Loucy (cell line): ENCODE measurements at regions not wholly inside any gene's neighbourhood (a gene's known extent, or its start where the extent isn't known, plus 50 kb on each side); places are given as distances from the start of the nearest gene placed in this dataset.

Experiments used
- H2AFZ ChIP-seq: fragments of 200-600 bp; sonication (generic); 2 replicates; pipeline ENCODE4 v1.6.0; 2016; ENCODE audit warnings: antibody characterized with exemption, mild to moderate bottlenecking, low read length, moderate library complexity
- H3F3A ChIP-seq: fragments of 200-600 bp; 2 replicates; pipeline ENCODE4 v1.6.0; 2016; ENCODE audit warnings: antibody characterized with exemption, low read depth, mild to moderate bottlenecking
- H3K27me3 ChIP-seq: fragments of 200-600 bp; sonication (generic); 2 replicates; pipeline ENCODE4 v1.6.1; 2014; ENCODE audit warnings: low read length, mild to moderate bottlenecking; ENCODE audit not compliant: insufficient read depth, poor library complexity, severe bottlenecking
- H3K36me3 ChIP-seq: fragments of 200-600 bp; sonication (generic); 2 replicates; pipeline ENCODE4 v1.6.1; 2016; ENCODE audit warnings: low read length; ENCODE audit not compliant: insufficient read depth
- H3K4me1 ChIP-seq: fragments of 200-600 bp; sonication (generic); 2 replicates; pipeline ENCODE4 v1.5.1; 2014; ENCODE audit warnings: low read length, mild to moderate bottlenecking; ENCODE audit not compliant: insufficient read depth, poor library complexity, severe bottlenecking
- H3K4me2 ChIP-seq: fragments of 200-600 bp; sonication (generic); 2 replicates; pipeline ENCODE4 v1.6.0; 2014; ENCODE audit warnings: antibody characterized with exemption, low read length, low read depth, mild to moderate bottlenecking; ENCODE audit not compliant: poor library complexity, severe bottlenecking
- H3K4me3 ChIP-seq: fragments of 200-600 bp; sonication (generic); 2 replicates; pipeline ENCODE4 v1.5.1; 2014; ENCODE audit warnings: low read length, mild to moderate bottlenecking, mixed read lengths; ENCODE audit not compliant: poor library complexity, severe bottlenecking
- H3K79me2 ChIP-seq: fragments of 200-600 bp; sonication (generic); 2 replicates; pipeline ENCODE4 v1.6.1; 2014; ENCODE audit warnings: low read length; ENCODE audit not compliant: insufficient read depth
- H3K9ac ChIP-seq: fragments of 200-600 bp; sonication (generic); 2 replicates; pipeline ENCODE4 v1.6.0; 2014; ENCODE audit warnings: mild to moderate bottlenecking, low read depth, low read length, moderate library complexity; ENCODE audit not compliant: poor library complexity, severe bottlenecking
- H3K9me2 ChIP-seq: fragments of 200-600 bp; sonication (generic); replicated peaks from 2 replicates; pipeline ENCODE4 v1.6.1; 2016; ENCODE audit warnings: low read depth, low read length, mixed read lengths
- H3K9me3 ChIP-seq: fragments of 200-600 bp; sonication (generic); 2 replicates; pipeline ENCODE4 v1.6.1; 2014; ENCODE audit warnings: mild to moderate bottlenecking, antibody characterized with exemption, low read length, low read depth; ENCODE audit not compliant: insufficient read depth
- H4K20me1 ChIP-seq: fragments of 200-600 bp; sonication (generic); 2 replicates; pipeline ENCODE4 v1.6.0; 2014; ENCODE audit warnings: antibody characterized with exemption, low read length, mild to moderate bottlenecking; ENCODE audit not compliant: insufficient read depth, poor library complexity, severe bottlenecking
- EZH2phosphoT487 ChIP-seq: fragments of 200-600 bp; IDR thresholded peaks from 2 replicates; pipeline ENCODE4 v1.6.1; 2018; ENCODE audit warnings: antibody characterized with exemption, mild to moderate bottlenecking, moderate library complexity, borderline replicate concordance
- TF ChIP-seq, protein P1 (sequence below): fragments of 200-600 bp; sonication (generic); conservative IDR thresholded peaks from 2 replicates; pipeline ENCODE4 v1.5.1; 2014; ENCODE audit warnings: mild to moderate bottlenecking, antibody characterized with exemption, low read length

DNA sequence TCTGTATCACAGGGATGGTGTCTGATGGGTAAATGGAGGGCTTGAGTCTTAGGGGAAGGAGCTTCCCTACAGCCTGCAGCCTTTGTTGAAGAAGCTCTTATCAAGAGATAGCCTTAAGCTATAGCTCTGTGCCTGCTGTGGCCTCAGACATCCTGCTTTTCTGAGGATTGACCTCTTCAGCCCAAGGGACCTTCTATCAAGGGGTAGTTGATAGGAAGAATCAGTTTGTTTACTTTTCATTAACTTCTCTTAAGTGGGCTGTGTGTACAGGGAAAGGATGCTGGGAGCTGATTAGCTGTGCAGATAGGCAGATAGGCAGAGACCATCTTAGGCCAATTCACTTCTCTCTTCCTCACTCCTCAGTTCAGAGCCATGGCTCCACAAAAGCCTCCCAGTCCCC lies 151.8 kb upstream of the CADM1 start:
- H4K20me1 ChIP-seq, result no peaks in the 10 kb centered on the region
- no peaks in the 10 kb centered on the region for H3K79me2 ChIP-seq
- no peaks in the 10 kb centered on the region for H3K36me3 ChIP-seq
- H3K4me1 ChIP-seq, result no peaks in the 10 kb centered on the region
- no peaks in the 10 kb centered on the region for H3F3A ChIP-seq
- no peak overlapping the region for H2AFZ ChIP-seq
- no peak overlapping the region for H3K4me3 ChIP-seq
- no peak overlapping the region for H3K9ac ChIP-seq
- H3K4me2 ChIP-seq, result no peak overlapping the region
- H3K9me2 ChIP-seq, result no peaks in the 10 kb centered on the region
- no peaks in the 10 kb centered on the region for H3K27me3 ChIP-seq
- TF ChIP-seq EZH2phosphoT487, result no peak
- TF ChIP-seq, protein P1, sequence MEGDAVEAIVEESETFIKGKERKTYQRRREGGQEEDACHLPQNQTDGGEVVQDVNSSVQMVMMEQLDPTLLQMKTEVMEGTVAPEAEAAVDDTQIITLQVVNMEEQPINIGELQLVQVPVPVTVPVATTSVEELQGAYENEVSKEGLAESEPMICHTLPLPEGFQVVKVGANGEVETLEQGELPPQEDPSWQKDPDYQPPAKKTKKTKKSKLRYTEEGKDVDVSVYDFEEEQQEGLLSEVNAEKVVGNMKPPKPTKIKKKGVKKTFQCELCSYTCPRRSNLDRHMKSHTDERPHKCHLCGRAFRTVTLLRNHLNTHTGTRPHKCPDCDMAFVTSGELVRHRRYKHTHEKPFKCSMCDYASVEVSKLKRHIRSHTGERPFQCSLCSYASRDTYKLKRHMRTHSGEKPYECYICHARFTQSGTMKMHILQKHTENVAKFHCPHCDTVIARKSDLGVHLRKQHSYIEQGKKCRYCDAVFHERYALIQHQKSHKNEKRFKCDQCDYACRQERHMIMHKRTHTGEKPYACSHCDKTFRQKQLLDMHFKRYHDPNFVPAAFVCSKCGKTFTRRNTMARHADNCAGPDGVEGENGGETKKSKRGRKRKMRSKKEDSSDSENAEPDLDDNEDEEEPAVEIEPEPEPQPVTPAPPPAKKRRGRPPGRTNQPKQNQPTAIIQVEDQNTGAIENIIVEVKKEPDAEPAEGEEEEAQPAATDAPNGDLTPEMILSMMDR, result no peak
- H3K9me3 ChIP-seq, result no peaks in the 10 kb centered on the region

DNA sequence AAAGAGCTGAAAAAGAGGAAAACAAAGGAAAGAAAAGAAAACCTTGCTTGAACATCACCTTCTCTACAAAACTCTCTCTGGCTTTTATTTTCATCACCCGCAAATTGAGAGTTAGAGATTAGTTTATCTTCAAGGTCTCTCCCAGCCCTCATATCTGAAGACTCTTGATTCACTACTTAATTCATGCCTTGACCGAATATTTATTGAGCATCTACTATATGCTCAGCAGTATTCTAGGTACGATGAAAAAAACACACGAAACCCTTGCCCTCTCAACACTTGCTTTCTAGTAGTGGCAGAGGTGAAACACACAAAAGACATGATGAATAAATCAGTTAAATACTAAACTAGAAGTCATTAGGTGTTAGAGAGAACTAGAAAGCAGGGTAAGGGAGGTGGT lies 150.6 kb upstream of the CADM1 start:
- H3K27me3 ChIP-seq, result no peaks in the 10 kb centered on the region
- no peaks in the 10 kb centered on the region for H3K36me3 ChIP-seq
- H3K4me1 ChIP-seq, result no peaks in the 10 kb centered on the region
- no peak overlapping the region for H3K9ac ChIP-seq
- H4K20me1 ChIP-seq, result no peaks in the 10 kb centered on the region
- H3F3A ChIP-seq, result no peaks in the 10 kb centered on the region
- TF ChIP-seq EZH2phosphoT487, result no peak
- TF ChIP-seq, protein P1, result no peak
- no peak overlapping the region for H3K4me2 ChIP-seq
- H3K4me3 ChIP-seq, result no peak overlapping the region
- no peaks in the 10 kb centered on the region for H3K79me2 ChIP-seq
- H3K9me3 ChIP-seq, result no peaks in the 10 kb centered on the region; the same call in 1 of the 2 replicates
- no peak overlapping the region for H2AFZ ChIP-seq
- H3K9me2 ChIP-seq, result no peaks in the 10 kb centered on the region

DNA sequence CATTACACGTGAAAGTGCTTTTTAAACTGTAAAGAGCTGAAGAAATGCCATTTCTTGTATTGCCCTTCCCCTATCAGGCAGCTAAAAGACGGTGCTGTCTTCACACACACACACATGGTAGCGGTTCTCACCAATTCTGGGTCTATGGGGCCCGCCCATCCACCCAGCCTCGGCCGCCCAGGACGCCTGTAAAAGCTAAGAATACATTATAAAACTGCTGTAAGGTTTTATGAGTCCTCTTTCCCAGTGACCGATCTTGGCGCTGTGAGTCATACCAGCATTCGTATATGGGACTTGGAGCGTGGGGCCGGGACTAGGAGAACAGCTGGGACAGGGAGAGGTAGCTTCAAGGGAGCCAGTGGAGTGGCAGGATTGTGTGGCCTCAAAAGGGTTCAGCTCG lies 149.7 kb upstream of the CADM1 start:
- Histone ChIP-seq H3K4me1 (no peaks in the 10 kb centered on the region), H3K79me2 (no peaks in the 10 kb centered on the region), H3K9me3 (no peaks in the 10 kb centered on the region; the same call in 1 of the 2 replicates), H3K9me2 (no peaks in the 10 kb centered on the region), H3K9ac (no peak overlapping the region), H3K36me3 (no peaks in the 10 kb centered on the region), H3F3A (no peaks in the 10 kb centered on the region), H2AFZ (no peak overlapping the region), H4K20me1 (no peaks in the 10 kb centered on the region), H3K4me3 (no peak overlapping the region), H3K27me3 (no peaks in the 10 kb centered on the region), H3K4me2 (no peak overlapping the region)
- TF ChIP-seq EZH2phosphoT487, result no peak
- TF ChIP-seq, protein P1, result no peak
